Heart right ventricle (tissue), 16 donors: ENCODE measurements at regions not wholly inside any gene's neighbourhood (a gene's known extent, or its start where the extent isn't known, plus 50 kb on each side); places are given as distances from the start of the nearest gene placed in this dataset.

Experiments
- ATAC-seq, 8 donors: fragments of 200-7000 bp; cut with Tn5 transposase; one replicate each; pipeline ENCODE4 v1.9.1; 2020; ENCODE audit warnings: mild to moderate bottlenecking in 8 of 8, moderate library complexity in 8 of 8, moderate number of reproducible peaks in 1 of 8
- DNase-seq, 2 donors: peaks; one replicate each; pipeline ENCODE4 v3.0.0-alpha.2; 2020
- H3K27ac ChIP-seq, 10 donors: fragments of 200-600 bp; sonication (generic) in 2 of 10; one replicate each; pipeline versions ENCODE4 v1.5.0 to v1.8.0; 2020 to 2022; ENCODE audit warnings: mild to moderate bottlenecking in 3 of 10
- H3K27me3 ChIP-seq, 7 donors: fragments of 200-600 bp; one replicate each; pipeline ENCODE4 v1.8.0; 2021 to 2022; ENCODE audit warnings: mild to moderate bottlenecking in 2 of 7
- H3K36me3 ChIP-seq, 9 donors: fragments of 200-600 bp; sonication (generic) in 1 of 9; one replicate each; pipeline versions ENCODE4 v1.5.0 to v1.8.0; 2020 to 2022; ENCODE audit warnings: mild to moderate bottlenecking in 2 of 9
- H3K4me1 ChIP-seq, 9 donors: fragments of 200-600 bp; sonication (generic) in 1 of 9; one replicate each; pipeline versions ENCODE4 v1.5.0 to v1.8.0; 2020 to 2022; ENCODE audit warnings: mild to moderate bottlenecking in 4 of 9
- H3K4me3 ChIP-seq, 10 donors: fragments of 200-600 bp; sonication (generic) in 2 of 10; one replicate each; pipeline versions ENCODE4 v1.5.0 to v1.8.0; 2020 to 2022; ENCODE audit warnings: mild to moderate bottlenecking in 7 of 10, moderate library complexity in 2 of 10
- H3K9me3 ChIP-seq, 11 donors: fragments of 200-600 bp in 10 of 11; sonication (generic) in 2 of 11; one replicate each; pipeline versions ENCODE4 v1.5.0 to v1.8.0; 2013 to 2022; ENCODE audit warnings: mild to moderate bottlenecking in 2 of 11, control low read depth in 1 of 11, moderate library complexity in 1 of 11
- WGBS, 2 donors: extraction: QIAGEN DNeasy Blood & Tissue Kit; methylation state at CpG; one replicate each; pipeline ENCODE4 v1.1.7; 2013; ENCODE audit warnings: inconsistent platforms in 1 of 2; 5-methylcytosine and 5-hydroxymethylcytosine counted together
- intact Hi-C, 10 donors: fragments of 100-400 bp; cut with DNase I; formaldehyde crosslinking; loops; one replicate each; pipeline versions ENCODE4 v1.11.1 to v1.14.2; 2022
- TF ChIP-seq, protein P1 (sequence below), 9 donors: fragments of 200-600 bp; sonication (generic) in 2 of 9; IDR thresholded peaks; one replicate each; pipeline versions ENCODE4 v1.5.0 to v1.8.0; 2021 to 2022; ENCODE audit warnings: antibody characterized with exemption in 9 of 9, mild to moderate bottlenecking in 5 of 9, moderate library complexity in 1 of 9
- donor health status: Arrhythmogenic right ventricular cardiomyopathy.
- donor health status: ischemic (EF 13 %, LVEDD 7.1; RV severe dilation, severe dysfunction).
- donor health status: healthy with polysubstance abuse.
- donor health status: DM: no; HTN: yes; CAD: no.
- donor health status: DM: no; HTN: no; CAD: no.
- donor health status: ischemic (EF 25% LVEDD 6.9; RV normal size, moderate dysfunction).
- donor health status: ischemic (EF 25% LVEDD 5.7; RV mildly dilated, moderate dysfunction).
- donor health status: healthy.
- donor health status: DM: yes; HTN: yes; CAD: no.
- donor health status: Ischemic cardiomyopathy.
- donor health status: ischemic (EF 35%, LVEDD 5.7; RV mildly dilated, moderate dysfunction).
- donor health status: nonischemic (EF 11% LVEDD 7.7; RV severe dilation, severe dysfunction).
- donor health status: DM: yes; HTN: yes; CAD: no.
- donor health status: PGD.
- donor health status: ischemic (EF 29% LVEDD 5.4; RV normal size, mild dysfunction).
- donor health status: nonischemic (EF 23%, LVEDD 6.1; RV moderate dilation, normal function).

DNA sequence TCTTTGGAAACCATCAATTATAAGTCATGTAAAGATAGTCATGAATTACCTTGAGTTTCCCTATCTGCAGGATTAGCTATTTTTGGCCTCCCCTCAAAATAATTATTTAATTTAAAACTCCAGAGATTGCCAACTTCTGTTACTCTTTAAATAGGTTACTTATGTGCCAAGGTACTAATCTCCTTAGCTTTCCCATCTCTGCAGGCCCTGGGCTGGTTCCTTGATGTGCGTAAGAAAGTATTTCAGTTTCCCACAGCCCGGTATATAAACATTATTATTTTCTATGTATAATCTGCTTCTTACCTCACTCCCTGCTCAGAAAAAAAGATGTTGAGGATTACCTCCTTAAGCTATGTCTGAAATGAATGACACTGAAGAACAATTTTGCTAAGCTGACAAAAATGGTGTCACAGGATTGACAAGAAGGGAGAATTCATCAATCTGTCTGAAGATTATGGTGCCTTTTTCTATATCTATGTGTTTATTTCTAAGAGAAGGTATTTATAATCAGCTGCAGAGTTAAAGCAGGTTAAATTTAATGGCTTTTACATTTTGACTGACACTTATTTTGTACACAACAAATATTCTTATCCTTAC is 1697.2 kb upstream of the PCDH20 start:
- Histone ChIP-seq H3K9me3 (no peaks in the 10 kb centered on the region), H3K4me1 (no peaks in the 10 kb centered on the region), H3K27ac (no peak overlapping the region), H3K36me3 (no peaks in the 10 kb centered on the region), H3K4me3 (no peak overlapping the region), H3K27me3 (no peaks in the 10 kb centered on the region)
- intact Hi-C loops: no loop called here
- ATAC-seq: no peak
- DNase-seq: no peak
- TF ChIP-seq, protein P1, sequence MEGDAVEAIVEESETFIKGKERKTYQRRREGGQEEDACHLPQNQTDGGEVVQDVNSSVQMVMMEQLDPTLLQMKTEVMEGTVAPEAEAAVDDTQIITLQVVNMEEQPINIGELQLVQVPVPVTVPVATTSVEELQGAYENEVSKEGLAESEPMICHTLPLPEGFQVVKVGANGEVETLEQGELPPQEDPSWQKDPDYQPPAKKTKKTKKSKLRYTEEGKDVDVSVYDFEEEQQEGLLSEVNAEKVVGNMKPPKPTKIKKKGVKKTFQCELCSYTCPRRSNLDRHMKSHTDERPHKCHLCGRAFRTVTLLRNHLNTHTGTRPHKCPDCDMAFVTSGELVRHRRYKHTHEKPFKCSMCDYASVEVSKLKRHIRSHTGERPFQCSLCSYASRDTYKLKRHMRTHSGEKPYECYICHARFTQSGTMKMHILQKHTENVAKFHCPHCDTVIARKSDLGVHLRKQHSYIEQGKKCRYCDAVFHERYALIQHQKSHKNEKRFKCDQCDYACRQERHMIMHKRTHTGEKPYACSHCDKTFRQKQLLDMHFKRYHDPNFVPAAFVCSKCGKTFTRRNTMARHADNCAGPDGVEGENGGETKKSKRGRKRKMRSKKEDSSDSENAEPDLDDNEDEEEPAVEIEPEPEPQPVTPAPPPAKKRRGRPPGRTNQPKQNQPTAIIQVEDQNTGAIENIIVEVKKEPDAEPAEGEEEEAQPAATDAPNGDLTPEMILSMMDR (IDR thresholded peaks at IDR 0.05): no peak
- WGBS, 2 donors: 91 to 93% methylated on average over 2 of the region's 2 CpGs

GRCh38 chr13:63110466-63110865 is 1694.8 kb upstream of the PCDH20 start:
- H3K36me3 ChIP-seq: no peaks in the 10 kb centered on the region
- ATAC-seq (no peak), DNase-seq (no peak)
- no peak overlapping the region for H3K4me3 ChIP-seq
- H3K27ac ChIP-seq: no peak overlapping the region
- no peaks in the 10 kb centered on the region for H3K4me1 ChIP-seq
- TF ChIP-seq, protein P1 (IDR thresholded peaks at IDR 0.05): no peak
- H3K27me3 ChIP-seq: no peaks in the 10 kb centered on the region
- whole genome bisulfite sequencing, 2 donors: 47 to 71% methylated on average over 1 of the region's 1 CpG
- H3K9me3 ChIP-seq: no peaks in the 10 kb centered on the region
- intact Hi-C loops: no loop called here

- H3K9me3 ChIP-seq: peaks cover 0 to 1% (median 0%) of the 10 kb centered on the region in 11 donors
- intact Hi-C loops: no loop called here
- ATAC-seq (no peak), DNase-seq (no peak)
- H3K27ac ChIP-seq: no peak overlapping the region
- no peak overlapping the region for H3K4me3 ChIP-seq
- TF ChIP-seq, protein P1 (IDR thresholded peaks at IDR 0.05): no peak
- H3K36me3 ChIP-seq: no peaks in the 10 kb centered on the region
- no peaks in the 10 kb centered on the region for H3K4me1 ChIP-seq
- WGBS, 2 donors: 71 to 79% methylated on average over 5 of the region's 5 CpGs
- no peaks in the 10 kb centered on the region for H3K27me3 ChIP-seq
Observed at GRCh38 chr13:63107179-63107943, 1691.7 kb upstream of the PCDH20 start.

GRCh38 chr13:63094717-63095116 is 1679.1 kb upstream of the PCDH20 start:
- Histone ChIP-seq H3K9me3 (peaks cover 0 to 8% (median 0%) of the 10 kb centered on the region in 11 donors), H3K27me3 (no peaks in the 10 kb centered on the region), H3K36me3 (no peaks in the 10 kb centered on the region), H3K4me1 (no peaks in the 10 kb centered on the region), H3K4me3 (no peak overlapping the region), H3K27ac (no peak overlapping the region)
- ATAC-seq (no peak), DNase-seq (no peak)
- intact Hi-C loops: no loop called here
- 85 to 96% methylated on average over 1 of the region's 1 CpG for WGBS, 2 donors
- TF ChIP-seq, protein P1 (IDR thresholded peaks at IDR 0.05): no peak
